GM18907 (cell line): ENCODE measurements at regions not wholly inside any gene's neighbourhood (a gene's known extent, or its start where the extent isn't known, plus 50 kb on each side); places are given as distances from the start of the nearest gene placed in this dataset.

Experiments
- ATAC-seq: cut with Tn5 transposase; IDR thresholded peaks from one replicate; pipeline ENCODE4 v1.9.1; 2021; ENCODE audit warnings: mild to moderate bottlenecking, moderate library complexity; ENCODE audit not compliant: unreplicated experiment

- no peak for ATAC-seq
Measured at GRCh38 chr7:145313551-145313950, 477.7 kb upstream of the TPK1 start.

- ATAC-seq: no peak
Measured at GRCh38 chr7:145293754-145294153, 457.9 kb upstream of the TPK1 start.

GRCh38 chr7:145293228-145293701 lies 457.4 kb upstream of the TPK1 start:
- ATAC-seq: no peak

- no peak for ATAC-seq
Measured at GRCh38 chr7:145289384-145289783, 453.5 kb upstream of the TPK1 start.

GRCh38 chr7:145276118-145276517 lies 440.3 kb upstream of the TPK1 start:
- no peak for ATAC-seq

- ATAC-seq: no peak
Measured at GRCh38 chr7:145269418-145270161, 433.7 kb upstream of the TPK1 start.

GRCh38 chr7:145265180-145265579 lies 429.3 kb upstream of the TPK1 start:
- no peak for ATAC-seq

GRCh38 chr7:145263886-145264285 lies 428.0 kb upstream of the TPK1 start:
- ATAC-seq: no peak

GRCh38 chr7:145252031-145252430 lies 416.2 kb upstream of the TPK1 start:
- no peak for ATAC-seq

GRCh38 chr7:145224775-145225174 lies 388.9 kb upstream of the TPK1 start:
- ATAC-seq: no peak

- ATAC-seq: no peak
Measured at GRCh38 chr7:145219461-145219860, 383.6 kb upstream of the TPK1 start.

GRCh38 chr7:145216866-145217265 lies 381.0 kb upstream of the TPK1 start:
- no peak for ATAC-seq

GRCh38 chr7:145212050-145212449 lies 376.2 kb upstream of the TPK1 start:
- no peak for ATAC-seq

GRCh38 chr7:145211211-145211610 lies 375.4 kb upstream of the TPK1 start:
- no peak for ATAC-seq

- no peak for ATAC-seq
Measured at GRCh38 chr7:145193951-145194350, 358.1 kb upstream of the TPK1 start.

- no peak for ATAC-seq
Measured at GRCh38 chr7:145184956-145185355, 349.1 kb upstream of the TPK1 start.

GRCh38 chr7:145183069-145183468 lies 347.2 kb upstream of the TPK1 start:
- no peak for ATAC-seq

- no peak for ATAC-seq
Measured at GRCh38 chr7:145175366-145175765, 339.5 kb upstream of the TPK1 start.

GRCh38 chr7:145169908-145170307 lies 334.1 kb upstream of the TPK1 start:
- ATAC-seq: no peak

GRCh38 chr7:145168879-145169278 lies 333.0 kb upstream of the TPK1 start:
- no peak for ATAC-seq

- ATAC-seq: no peak
Measured at GRCh38 chr7:145168427-145168826, 332.6 kb upstream of the TPK1 start.

- no peak for ATAC-seq
Measured at GRCh38 chr7:145156834-145157233, 321.0 kb upstream of the TPK1 start.

GRCh38 chr7:145152589-145152988 lies 316.7 kb upstream of the TPK1 start:
- no peak for ATAC-seq
